Esophagus muscularis mucosa (tissue), 4 donors: ENCODE measurements at regions not wholly inside any gene's neighbourhood (a gene's known extent, or its start where the extent isn't known, plus 50 kb on each side); places are given as distances from the start of the nearest gene placed in this dataset.
"Not testable (repeated sequence)": the region's sequence is repeated elsewhere in the genome, so short reads cannot be mapped to it uniquely, and the experiment has no call there.

Source experiments
- CTCF ChIP-seq, 3 experiments: fragments of 200-600 bp in 2 of 3; fragments of 450-650 bp in 1 of 3; sonication (generic) in 2 of 3; IDR thresholded peaks; one replicate each; pipeline ENCODE4 v1.5.1; 2017 to 2019; ENCODE audit warnings: antibody characterized with exemption in 3 of 3, mild to moderate bottlenecking in 2 of 3, moderate library complexity in 1 of 3
- EP300 ChIP-seq: sonication (generic); formaldehyde crosslinking; IDR thresholded peaks from one replicate; pipeline ENCODE4 v1.6.1; 2017; ENCODE audit warnings: antibody characterized with exemption
- POLR2A ChIP-seq: fragments of 450-650 bp; IDR thresholded peaks from one replicate; pipeline ENCODE4 v1.6.1; 2017; ENCODE audit warnings: antibody characterized with exemption, moderate library complexity, mild to moderate bottlenecking, low read depth
- POLR2AphosphoS5 ChIP-seq, 2 donors: sonication (generic); formaldehyde crosslinking; IDR thresholded peaks; one replicate each; pipeline ENCODE4 v1.6.1; 2017; ENCODE audit warnings: antibody characterized with exemption in 2 of 2

- TF ChIP-seq CTCF (IDR thresholded peaks at IDR 0.05); EP300; POLR2A; POLR2AphosphoS5 (IDR thresholded peaks at IDR 0.05): not testable (repeated sequence)
Observed at GRCh38 chr11:67940440-67940839, 63.5 kb downstream of the UNC93B1 start.
